NCI-H2196 (cell line): ENCODE measurements at regions not wholly inside any gene's neighbourhood (a gene's known extent, or its start where the extent isn't known, plus 50 kb on each side); places are given as distances from the start of the nearest gene placed in this dataset.

ENCODE experiments used
- DNase-seq: peaks from one replicate; lab custom pipeline; 2025; ENCODE audit not compliant: unreplicated experiment; lab: John Stamatoyannopoulos, UW

- DNase-seq = no peak
These were observed 165.2 kb downstream of the ZPLD1 start for GRCh38 chr3:102599819-102600576.

DNA sequence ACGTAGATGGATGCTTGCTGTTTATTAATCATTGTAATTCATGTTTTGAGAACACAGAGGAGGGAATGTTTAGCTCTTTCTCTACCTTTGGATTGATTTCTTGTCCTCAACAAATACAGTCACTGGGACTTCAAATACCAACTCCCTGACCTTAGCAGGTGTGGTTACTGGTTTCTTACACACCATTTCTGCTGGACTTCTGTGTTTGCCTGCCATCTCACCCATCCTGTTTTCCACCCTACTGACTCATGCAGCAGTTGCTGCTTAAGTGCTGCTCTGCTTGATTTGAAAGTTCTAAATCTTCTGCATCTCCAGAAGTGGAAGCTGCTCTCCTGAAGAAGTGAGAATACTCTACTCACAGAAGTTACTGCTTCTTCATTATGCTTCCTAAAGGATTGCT, 170.3 kb downstream of the ZPLD1 start:
- no peak for DNase-seq

GRCh38 chr3:102608875-102609274, 174.1 kb downstream of the ZPLD1 start:
- no peak for DNase-seq

DNA sequence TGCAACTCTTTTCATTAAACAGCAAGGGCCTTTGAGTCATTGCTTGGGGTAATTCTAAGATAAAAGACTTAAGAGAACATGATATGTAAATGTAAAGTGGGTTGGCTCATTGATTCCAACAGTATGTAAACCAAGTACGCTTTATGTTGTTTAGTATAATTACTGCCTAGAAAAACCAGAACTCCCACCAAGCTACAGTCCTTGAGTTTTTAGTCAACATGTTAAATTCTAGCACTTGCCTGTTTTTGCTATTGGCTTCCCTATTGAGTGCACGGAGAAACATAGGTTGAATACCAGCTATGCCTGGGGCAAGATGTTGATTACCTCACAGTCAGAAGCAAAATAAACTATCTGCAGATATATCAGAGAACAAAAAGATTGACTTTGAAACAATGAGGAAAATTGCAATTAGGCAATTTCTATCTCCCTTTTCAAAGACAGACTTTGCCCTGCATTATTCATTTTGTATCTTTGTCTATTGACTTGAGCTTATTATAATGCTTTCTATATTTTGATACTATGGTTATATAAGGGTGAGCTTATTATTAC, 179.3 kb downstream of the ZPLD1 start:
- DNase-seq = no peak

DNA sequence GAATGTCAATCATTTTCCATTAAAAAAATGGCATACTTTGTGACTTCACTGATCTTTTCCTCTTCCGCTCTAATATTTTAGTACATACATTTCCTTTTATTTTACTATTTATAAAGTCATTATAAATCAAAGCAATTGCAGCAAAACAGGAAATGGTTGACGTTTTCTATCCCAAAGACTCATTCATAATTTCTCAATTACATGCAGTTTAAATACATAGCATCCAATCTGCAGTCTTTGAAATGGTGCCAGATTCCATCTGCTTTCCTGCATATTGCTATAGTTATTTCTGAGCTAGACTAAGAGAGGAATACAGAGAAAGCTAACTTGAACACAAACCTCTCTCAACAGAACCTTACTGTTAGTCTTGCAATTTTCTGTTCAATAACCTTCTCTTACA, 179.8 kb downstream of the ZPLD1 start:
- no peak for DNase-seq

DNA sequence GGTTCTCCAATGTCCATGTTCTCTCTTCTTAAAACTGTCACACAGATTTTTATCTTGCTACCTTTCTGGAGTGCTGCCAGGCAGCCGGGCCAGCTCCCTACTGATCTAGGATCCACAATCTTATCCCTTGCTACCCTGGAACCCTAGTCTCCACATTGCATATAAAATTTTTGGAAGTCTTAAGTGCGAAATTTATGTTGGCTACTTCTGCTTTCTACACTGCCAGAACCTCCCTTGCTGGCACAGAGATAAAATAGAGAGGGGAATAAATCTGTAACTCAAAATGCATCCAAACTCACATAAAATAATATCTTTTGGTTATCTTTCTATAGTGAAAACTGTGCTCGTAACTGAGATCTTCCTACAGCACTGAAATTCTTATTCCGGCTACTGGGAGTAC, 182.6 kb downstream of the ZPLD1 start:
- DNase-seq = no peak

DNA sequence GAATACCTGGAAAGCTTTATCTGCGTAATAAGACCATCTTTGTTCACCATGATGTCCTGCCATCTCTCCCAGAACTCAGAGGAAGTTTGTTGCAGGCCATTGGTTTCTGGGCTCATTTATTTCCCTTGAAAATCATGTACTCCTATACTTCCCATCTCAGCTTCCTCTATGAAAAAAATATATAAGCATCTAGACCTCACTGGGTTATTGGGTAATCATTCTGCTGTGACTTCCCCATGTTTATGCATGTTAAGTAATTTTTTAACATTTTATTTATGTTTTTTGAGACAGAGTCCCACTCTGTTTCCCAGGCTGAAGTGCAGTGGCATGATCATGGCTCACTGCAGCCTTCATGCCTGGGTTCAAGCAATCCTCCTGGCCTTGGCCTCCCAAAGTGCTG, 184.5 kb downstream of the ZPLD1 start:
- DNase-seq = no peak

- no peak for DNase-seq
These were observed 195.1 kb downstream of the ZPLD1 start for GRCh38 chr3:102629943-102630342.

DNA sequence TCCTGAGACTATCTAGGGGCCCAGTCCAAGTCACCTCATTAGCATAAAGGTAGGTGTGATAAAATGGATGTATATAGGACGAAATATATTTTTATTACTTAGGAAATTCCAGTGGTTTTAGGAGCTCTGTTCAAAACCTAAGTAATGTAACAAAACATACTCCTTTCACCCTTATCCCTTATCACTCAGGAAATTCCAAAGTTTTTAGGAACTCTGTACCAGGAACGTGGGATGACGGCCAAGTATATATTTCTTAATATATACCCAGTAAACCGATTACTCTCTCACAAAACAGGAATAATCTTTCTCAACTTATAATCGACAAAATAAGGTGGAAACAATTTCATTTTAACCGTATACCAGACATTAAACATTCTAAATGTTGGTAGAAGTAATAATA, 195.7 kb downstream of the ZPLD1 start:
- no peak for DNase-seq

GRCh38 chr3:102643546-102643945, 208.7 kb downstream of the ZPLD1 start:
- DNase-seq = no peak

GRCh38 chr3:102646557-102646956, 211.7 kb downstream of the ZPLD1 start:
- DNase-seq = no peak

DNA sequence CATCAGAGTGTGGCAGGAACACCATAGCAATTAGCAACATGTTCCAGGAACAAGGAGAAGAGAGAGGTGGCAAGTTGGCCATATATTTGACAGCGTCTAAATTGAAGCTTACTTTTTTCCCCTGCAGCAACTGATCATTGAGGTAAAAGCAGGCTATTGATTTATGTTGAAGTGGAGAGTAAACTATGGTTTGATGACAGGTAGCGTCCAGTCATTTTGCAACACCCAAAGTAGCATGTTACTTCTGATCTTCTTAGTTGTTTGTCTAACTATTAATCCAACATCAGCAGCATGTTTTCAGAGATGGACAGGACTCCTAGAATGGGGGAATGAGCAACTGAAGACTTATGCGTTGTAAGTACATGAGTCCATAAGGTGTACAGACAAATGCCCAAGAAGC, 225.8 kb downstream of the ZPLD1 start:
- no peak for DNase-seq

GRCh38 chr3:102661707-102662497, 227.1 kb downstream of the ZPLD1 start:
- no peak for DNase-seq

DNA sequence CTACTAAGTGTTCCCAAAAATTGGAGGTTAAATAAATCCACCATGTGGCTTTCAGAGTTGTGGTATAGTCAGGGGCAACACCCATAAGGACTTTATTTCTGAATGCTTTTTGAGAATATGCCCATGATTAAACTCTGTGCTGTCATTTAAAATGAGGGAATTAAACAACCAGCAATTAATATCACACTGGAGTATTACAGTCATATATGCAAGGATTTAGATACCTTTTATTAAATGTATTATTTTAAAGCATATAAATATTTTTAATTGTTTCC, 227.6 kb downstream of the ZPLD1 start:
- DNase-seq = no peak

GRCh38 chr3:102664126-102664525, 229.3 kb downstream of the ZPLD1 start:
- no peak for DNase-seq

GRCh38 chr3:102665183-102665582, 230.4 kb downstream of the ZPLD1 start:
- DNase-seq = no peak

- no peak for DNase-seq
These were observed 233.4 kb downstream of the ZPLD1 start for GRCh38 chr3:102668247-102668646.

GRCh38 chr3:102670986-102671385, 236.2 kb downstream of the ZPLD1 start:
- DNase-seq = no peak

GRCh38 chr3:102672305-102672704, 237.5 kb downstream of the ZPLD1 start:
- DNase-seq = no peak

DNA sequence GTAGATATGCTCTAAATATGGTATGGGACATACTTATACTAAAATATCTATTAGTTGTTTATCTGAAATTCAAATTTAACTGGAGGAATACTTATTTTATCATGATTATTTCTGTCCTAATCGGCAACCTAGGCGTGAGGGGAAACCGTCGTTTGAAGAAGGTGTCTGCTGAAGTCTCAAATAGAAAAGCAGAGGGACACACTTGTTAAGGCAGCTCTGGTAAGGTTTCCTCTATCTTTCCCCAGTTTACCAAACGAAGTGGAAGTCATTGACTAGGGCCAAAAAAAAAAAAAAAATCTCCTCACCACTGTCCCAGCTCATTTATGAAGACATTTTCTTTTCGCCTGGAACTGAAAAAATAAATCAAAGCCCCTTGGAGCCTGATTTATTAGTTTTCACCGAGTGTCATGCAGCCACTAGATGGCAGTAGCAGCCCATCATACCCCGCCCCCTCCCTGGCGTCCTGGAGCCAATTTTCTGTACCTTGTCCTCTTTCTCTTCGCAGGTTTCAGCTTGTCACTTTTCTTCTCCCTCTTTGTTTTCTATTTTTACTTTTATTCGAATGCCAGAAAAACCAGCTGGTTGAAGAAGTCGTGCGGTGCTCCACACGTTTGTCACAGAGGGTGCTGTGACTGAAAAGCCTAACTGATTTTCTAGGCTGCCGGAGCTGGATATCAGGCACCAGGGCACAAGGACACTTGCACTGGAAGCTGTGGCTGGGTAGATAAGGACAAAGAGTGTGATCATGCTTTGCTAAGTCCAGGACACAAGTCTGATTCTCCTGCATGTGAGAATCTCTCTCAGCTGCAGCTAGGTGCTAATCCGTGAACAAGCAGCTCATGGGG, 238.7 kb downstream of the ZPLD1 start:
- peak; percentile 67 for DNase-seq

GRCh38 chr3:102674284-102674683, 239.5 kb downstream of the ZPLD1 start:
- DNase-seq = no peak

DNA sequence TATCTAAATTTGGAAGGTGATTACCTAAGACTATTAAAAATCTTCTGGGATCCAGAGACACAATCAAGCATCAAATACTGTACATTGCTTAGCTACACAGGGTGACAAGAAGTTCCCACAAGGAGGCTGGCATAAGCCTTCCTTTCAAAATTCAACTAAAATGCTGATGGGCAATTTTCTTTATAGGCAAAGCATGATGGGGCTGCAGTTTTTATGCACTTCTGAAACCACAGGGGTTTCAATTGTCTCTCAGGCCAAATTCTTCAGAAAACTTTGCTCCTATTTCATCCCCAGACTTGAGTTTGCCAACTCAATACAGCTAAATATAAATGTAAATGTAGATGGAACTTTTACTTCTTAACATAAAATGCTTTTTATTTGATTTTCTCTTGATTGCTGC, 241.6 kb downstream of the ZPLD1 start:
- no peak for DNase-seq
